ENCODE measurements at regions not wholly inside any gene's neighbourhood (a gene's known extent, or its start where the extent isn't known, plus 50 kb on each side); places are given as distances from the start of the nearest gene placed in this dataset.
"Not testable (repeated sequence)": the region's sequence is repeated elsewhere in the genome, so short reads cannot be mapped to it uniquely, and the experiment has no call there.

GRCh38 chr1:191427593-191427992 is 730.7 kb upstream of the RGS18 start:
- H3K27me3 ChIP-seq (ENCODE audit: control insufficient read depth, insufficient read depth, low read length), result no peaks in the 10 kb centered on the region
- H3K36me3 ChIP-seq (ENCODE audit: control insufficient read depth in 2 of 3, insufficient read depth in 3 of 3, low read length in 3 of 3), result no peaks in the 10 kb centered on the region
- no peaks in the 10 kb centered on the region for H3K4me1 ChIP-seq (ENCODE audit: control insufficient read depth in 2 of 3, insufficient read depth in 2 of 3, low read depth in 1 of 3, low read length in 3 of 3)
- FAIRE-seq, result no peak
- no peak overlapping the region for H3K9ac ChIP-seq (ENCODE audit: low read length in 3 of 3)
- DNase-seq, result no peak
- H3K4me3 ChIP-seq (ENCODE audit: low read length in 3 of 3), result no peak overlapping the region
- H3K9me3 ChIP-seq (ENCODE audit: control insufficient read depth in 2 of 3, insufficient read depth in 1 of 3, low read length in 3 of 3), result no peaks in the 10 kb centered on the region
- no peak overlapping the region for H3K27ac ChIP-seq (ENCODE audit: low read depth in 2 of 2, low read length in 2 of 2)
- TF ChIP-seq CTCF (IDR thresholded peaks at IDR 0.05; ENCODE audit: borderline replicate concordance, extremely low read depth, insufficient read depth), result no peak
- intact Hi-C loops (cut with DNase I), result no loop called here

DNA sequence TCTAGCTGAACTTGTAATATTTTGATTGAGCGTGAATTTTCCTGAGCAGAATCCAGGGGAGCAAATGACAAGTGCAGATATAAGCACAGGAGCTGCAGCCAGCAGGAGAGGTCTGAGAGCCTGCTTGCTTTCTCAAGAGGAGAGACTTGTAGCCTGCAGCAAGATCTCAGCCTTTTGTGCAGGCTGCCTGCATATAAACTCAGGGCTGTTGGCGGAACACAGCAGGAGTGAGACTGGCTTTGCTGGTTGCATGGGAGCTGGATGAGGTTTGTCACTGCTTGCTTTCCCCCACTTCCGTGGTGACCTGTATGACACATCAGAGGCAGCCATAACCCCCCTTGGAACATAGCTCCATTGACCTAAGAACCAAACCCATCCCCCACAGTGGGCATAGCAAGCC is 725.4 kb upstream of the RGS18 start:
- FAIRE-seq, result no peak
- no peak overlapping the region for H3K9ac ChIP-seq (ENCODE audit: low read length in 3 of 3)
- intact Hi-C loops (cut with DNase I), result no loop called here
- DNase-seq, result peak in 1 of 5 donors; percentile 13
- no peaks in the 10 kb centered on the region for H3K36me3 ChIP-seq (ENCODE audit: control insufficient read depth in 2 of 3, insufficient read depth in 3 of 3, low read length in 3 of 3)
- TF ChIP-seq CTCF (IDR thresholded peaks at IDR 0.05; ENCODE audit: borderline replicate concordance, extremely low read depth, insufficient read depth), result no peak
- H3K27me3 ChIP-seq (ENCODE audit: control insufficient read depth, insufficient read depth, low read length), result no peaks in the 10 kb centered on the region
- H3K4me3 ChIP-seq (ENCODE audit: low read length in 3 of 3), result no peak overlapping the region
- no peak overlapping the region for H3K27ac ChIP-seq (ENCODE audit: low read depth in 2 of 2, low read length in 2 of 2)
- peaks cover 0 to 4% (median 0%) of the 10 kb centered on the region in 3 donors for H3K9me3 ChIP-seq (ENCODE audit: control insufficient read depth in 2 of 3, insufficient read depth in 1 of 3, low read length in 3 of 3)
- H3K4me1 ChIP-seq (ENCODE audit: control insufficient read depth in 2 of 3, insufficient read depth in 2 of 3, low read depth in 1 of 3, low read length in 3 of 3), result no peaks in the 10 kb centered on the region

- no peaks in the 10 kb centered on the region for H3K4me1 ChIP-seq (ENCODE audit: control insufficient read depth in 2 of 3, insufficient read depth in 2 of 3, low read depth in 1 of 3, low read length in 3 of 3)
- peak; percentile 51 for FAIRE-seq
Observed at GRCh38 chr1:191438979-191439378, 719.3 kb upstream of the RGS18 start.

GRCh38 chr1:191448279-191448678 is 710.0 kb upstream of the RGS18 start:
- H3K9ac ChIP-seq (ENCODE audit: low read length in 3 of 3), result not testable (repeated sequence)
- DNase-seq, result peak in 1 of 5 donors; percentile 41

More at GRCh38 chr1:191438979-191439378, 719.3 kb upstream of the RGS18 start:
- Histone ChIP-seq H3K27me3 (ENCODE audit: control insufficient read depth, insufficient read depth, low read length) (no peaks in the 10 kb centered on the region), H3K4me3 (ENCODE audit: low read length in 3 of 3) (no peak overlapping the region), H3K36me3 (ENCODE audit: control insufficient read depth in 2 of 3, insufficient read depth in 3 of 3, low read length in 3 of 3) (no peaks in the 10 kb centered on the region), H3K9me3 (ENCODE audit: control insufficient read depth in 2 of 3, insufficient read depth in 1 of 3, low read length in 3 of 3) (peaks cover 0 to 4% (median 0%) of the 10 kb centered on the region in 3 donors), H3K9ac (ENCODE audit: low read length in 3 of 3) (no peak overlapping the region), H3K27ac (ENCODE audit: low read depth in 2 of 2, low read length in 2 of 2) (no peak overlapping the region)
- DNase-seq, result no peak
- no peak for TF ChIP-seq CTCF (IDR thresholded peaks at IDR 0.05; ENCODE audit: borderline replicate concordance, extremely low read depth, insufficient read depth)
- intact Hi-C loops (cut with DNase I), result no loop called here

More at GRCh38 chr1:191448279-191448678, 710.0 kb upstream of the RGS18 start:
- H3K4me3 ChIP-seq (ENCODE audit: low read length in 3 of 3); FAIRE-seq; H3K27me3 ChIP-seq (ENCODE audit: control insufficient read depth, insufficient read depth, low read length); H3K27ac ChIP-seq (ENCODE audit: low read depth in 2 of 2, low read length in 2 of 2); H3K36me3 ChIP-seq (ENCODE audit: control insufficient read depth in 2 of 3, insufficient read depth in 3 of 3, low read length in 3 of 3); intact Hi-C loops (cut with DNase I); H3K9me3 ChIP-seq (ENCODE audit: control insufficient read depth in 2 of 3, insufficient read depth in 1 of 3, low read length in 3 of 3); H3K4me1 ChIP-seq (ENCODE audit: control insufficient read depth in 2 of 3, insufficient read depth in 2 of 3, low read depth in 1 of 3, low read length in 3 of 3): not testable (repeated sequence)

Measured in kidney (tissue), 13 donors.